ENCODE measurements at regions not wholly inside any gene's neighbourhood (a gene's known extent, or its start where the extent isn't known, plus 50 kb on each side); places are given as distances from the start of the nearest gene placed in this dataset.

DNA sequence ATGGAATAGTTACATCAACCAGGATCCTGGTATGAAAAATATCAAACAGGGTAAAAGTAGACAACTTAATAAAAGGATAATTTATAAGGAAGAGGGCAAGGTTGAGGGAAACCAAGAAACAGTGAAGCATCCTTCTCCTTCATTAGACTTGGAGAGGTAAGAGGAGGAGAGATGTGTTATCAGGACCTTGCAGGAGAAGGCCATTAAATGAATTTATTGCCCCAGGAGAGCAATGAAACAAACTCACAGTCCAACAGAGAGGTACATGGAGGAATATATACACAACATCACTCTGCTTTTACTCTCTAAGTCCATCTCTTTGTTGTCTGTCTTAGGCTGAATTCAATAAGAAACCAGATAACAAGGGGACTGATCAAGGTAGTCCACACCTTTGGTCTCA, 966.2 kb downstream of the SORCS1 start:
- TF ChIP-seq, protein P1, sequence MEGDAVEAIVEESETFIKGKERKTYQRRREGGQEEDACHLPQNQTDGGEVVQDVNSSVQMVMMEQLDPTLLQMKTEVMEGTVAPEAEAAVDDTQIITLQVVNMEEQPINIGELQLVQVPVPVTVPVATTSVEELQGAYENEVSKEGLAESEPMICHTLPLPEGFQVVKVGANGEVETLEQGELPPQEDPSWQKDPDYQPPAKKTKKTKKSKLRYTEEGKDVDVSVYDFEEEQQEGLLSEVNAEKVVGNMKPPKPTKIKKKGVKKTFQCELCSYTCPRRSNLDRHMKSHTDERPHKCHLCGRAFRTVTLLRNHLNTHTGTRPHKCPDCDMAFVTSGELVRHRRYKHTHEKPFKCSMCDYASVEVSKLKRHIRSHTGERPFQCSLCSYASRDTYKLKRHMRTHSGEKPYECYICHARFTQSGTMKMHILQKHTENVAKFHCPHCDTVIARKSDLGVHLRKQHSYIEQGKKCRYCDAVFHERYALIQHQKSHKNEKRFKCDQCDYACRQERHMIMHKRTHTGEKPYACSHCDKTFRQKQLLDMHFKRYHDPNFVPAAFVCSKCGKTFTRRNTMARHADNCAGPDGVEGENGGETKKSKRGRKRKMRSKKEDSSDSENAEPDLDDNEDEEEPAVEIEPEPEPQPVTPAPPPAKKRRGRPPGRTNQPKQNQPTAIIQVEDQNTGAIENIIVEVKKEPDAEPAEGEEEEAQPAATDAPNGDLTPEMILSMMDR (IDR thresholded peaks at IDR 0.05; ENCODE audit: poor library complexity), result no peak
- TF ChIP-seq EZH2 (IDR thresholded peaks at IDR 0.05; ENCODE audit: borderline replicate concordance) (no peak), EZH2phosphoT487 (IDR thresholded peaks at IDR 0.05; ENCODE audit: low read depth, severe bottlenecking, unreplicated experiment) (no peak)
